GM21576 (cell line): ENCODE measurements at regions not wholly inside any gene's neighbourhood (a gene's known extent, or its start where the extent isn't known, plus 50 kb on each side); places are given as distances from the start of the nearest gene placed in this dataset.
A peak's percentile ranks its signal among the peaks of the same experiment; 100 is the strongest.

Experiments used
- ATAC-seq: cut with Tn5 transposase; IDR thresholded peaks from one replicate; pipeline ENCODE4 v1.9.1; 2021; ENCODE audit warnings: mild to moderate bottlenecking, moderate library complexity; ENCODE audit not compliant: unreplicated experiment

- ATAC-seq = no peak
These were observed 568.0 kb upstream of the AADAT start for GRCh38 chr4:170657761-170658160.

- no peak for ATAC-seq
These were observed 566.8 kb upstream of the AADAT start for GRCh38 chr4:170656506-170656905.

- ATAC-seq = no peak
These were observed 562.8 kb upstream of the AADAT start for GRCh38 chr4:170652571-170652970.

- ATAC-seq = no peak
These were observed 562.0 kb upstream of the AADAT start for GRCh38 chr4:170651786-170652185.

GRCh38 chr4:170627418-170627817 lies 537.7 kb upstream of the AADAT start:
- ATAC-seq = no peak

- ATAC-seq = no peak
These were observed 534.1 kb upstream of the AADAT start for GRCh38 chr4:170623899-170624298.

- no peak for ATAC-seq
These were observed 520.7 kb upstream of the AADAT start for GRCh38 chr4:170610434-170610833.

GRCh38 chr4:170599894-170600293 lies 510.1 kb upstream of the AADAT start:
- ATAC-seq = no peak

- ATAC-seq = no peak
These were observed 501.3 kb upstream of the AADAT start for GRCh38 chr4:170591076-170591475.

- ATAC-seq = peak; percentile 65
These were observed 499.9 kb upstream of the AADAT start for GRCh38 chr4:170589597-170590191.

- no peak for ATAC-seq
These were observed 492.2 kb upstream of the AADAT start for GRCh38 chr4:170581969-170582368.

- ATAC-seq = no peak
These were observed 491.6 kb upstream of the AADAT start for GRCh38 chr4:170581322-170581721.

- no peak for ATAC-seq
These were observed 490.9 kb upstream of the AADAT start for GRCh38 chr4:170580651-170581050.

- no peak for ATAC-seq
These were observed 449.2 kb upstream of the AADAT start for GRCh38 chr4:170538821-170539473.

- no peak for ATAC-seq
These were observed 440.3 kb upstream of the AADAT start for GRCh38 chr4:170529748-170530722.

GRCh38 chr4:170526471-170526870 lies 436.7 kb upstream of the AADAT start:
- ATAC-seq = no peak

- ATAC-seq = no peak
These were observed 432.7 kb upstream of the AADAT start for GRCh38 chr4:170522427-170522970.

- ATAC-seq = no peak
These were observed 407.9 kb upstream of the AADAT start for GRCh38 chr4:170497689-170498088.

GRCh38 chr4:170497112-170497511 lies 407.4 kb upstream of the AADAT start:
- ATAC-seq = peak; percentile 84

- no peak for ATAC-seq
These were observed 402.2 kb upstream of the AADAT start for GRCh38 chr4:170491981-170492380.

- no peak for ATAC-seq
These were observed 386.6 kb upstream of the AADAT start for GRCh38 chr4:170476351-170476750.
